ENCODE measurements at regions not wholly inside any gene's neighbourhood (a gene's known extent, or its start where the extent isn't known, plus 50 kb on each side); places are given as distances from the start of the nearest gene placed in this dataset.

DNA sequence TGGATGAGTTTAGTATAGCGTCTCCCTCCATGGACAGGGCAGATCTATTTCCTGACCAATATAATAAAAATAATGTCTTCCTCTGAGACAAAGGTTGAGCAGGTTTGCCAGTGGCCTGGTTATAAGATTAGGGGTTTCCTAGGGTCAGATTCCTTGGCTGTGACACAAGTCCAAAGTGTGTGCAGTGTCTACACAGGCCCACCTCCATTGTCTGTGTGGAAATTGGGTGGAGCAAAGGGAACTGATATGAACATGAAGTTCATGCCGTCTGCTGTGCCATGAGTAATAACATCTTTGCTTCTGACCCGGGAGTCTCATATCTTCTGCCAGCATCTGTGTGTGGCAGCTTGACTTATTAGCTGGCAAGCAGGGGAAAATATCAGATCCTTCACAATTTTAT lies 187.7 kb upstream of the BOD1L1 start:
- TF ChIP-seq CTCF (IDR thresholded peaks at IDR 0.05) = no peak
- no peak for TF ChIP-seq POLR2A (IDR thresholded peaks at IDR 0.05)
